ENCODE measurements at regions not wholly inside any gene's neighbourhood (a gene's known extent, or its start where the extent isn't known, plus 50 kb on each side); places are given as distances from the start of the nearest gene placed in this dataset.
"Not testable (repeated sequence)": the region's sequence is repeated elsewhere in the genome, so short reads cannot be mapped to it uniquely, and the experiment has no call there.

DNA sequence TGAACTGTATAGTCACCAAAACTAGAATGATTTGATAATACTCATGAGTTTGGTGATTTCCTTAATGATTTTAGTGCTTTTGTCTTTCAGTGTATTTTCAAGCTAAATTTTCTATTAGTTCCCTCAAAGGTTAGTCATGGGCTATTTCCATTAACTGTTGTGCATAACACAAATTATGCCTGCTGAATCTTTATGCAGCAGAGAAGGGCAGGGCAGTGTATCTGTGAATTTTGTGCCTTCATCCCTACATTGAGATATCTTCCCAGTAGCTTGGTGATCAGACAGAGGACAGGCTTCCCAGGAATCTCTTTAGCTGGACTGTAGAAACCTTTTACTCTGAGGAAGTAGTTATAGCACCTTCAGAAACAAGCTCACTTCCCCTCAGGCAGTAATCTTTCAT is 1036.9 kb downstream of the EFNA5 start:
- peaks cover 0 to 12% (median 4%) of the 10 kb centered on the region in 8 donors for H3K9me3 Mint-ChIP-seq
- no peak overlapping the region for H3K4me3 ChIP-seq (ENCODE audit: low read length in 2 of 2)
- H3K36me3 ChIP-seq (ENCODE audit: insufficient read depth, low read length), result no peaks in the 10 kb centered on the region
- no peak overlapping the region for H3K27ac ChIP-seq (ENCODE audit: low read depth, low read length)
- H3K27ac Mint-ChIP-seq, result no peak overlapping the region
- no peaks in the 10 kb centered on the region for H3K27me3 Mint-ChIP-seq
- POLR2A ChIA-PET (ENCODE audit: partially characterized antibody), result no interaction called here
- CTCF ChIA-PET (ENCODE audit: partially characterized antibody), result interaction anchor here (0.7 kb wide), 1 partner anchor 481 kb away, joined by 3 read pairs; no protein-coding TSS in a partner anchor
- no peaks in the 10 kb centered on the region for H3K27me3 ChIP-seq (ENCODE audit: insufficient read depth, low read length)
- no peak overlapping the region for H3K4me3 Mint-ChIP-seq
- H3K9me3 ChIP-seq (ENCODE audit: control insufficient read depth in 1 of 2, low read length in 2 of 2), result no peaks in the 10 kb centered on the region
- no peaks in the 10 kb centered on the region for H3K4me1 Mint-ChIP-seq
- intact Hi-C loops (cut with micrococcal nuclease), result no loop called here
- no peaks in the 10 kb centered on the region for H3K4me1 ChIP-seq (ENCODE audit: insufficient read depth, low read length)
- no peaks in the 10 kb centered on the region for H3K36me3 Mint-ChIP-seq
- no peak for DNase-seq

DNA sequence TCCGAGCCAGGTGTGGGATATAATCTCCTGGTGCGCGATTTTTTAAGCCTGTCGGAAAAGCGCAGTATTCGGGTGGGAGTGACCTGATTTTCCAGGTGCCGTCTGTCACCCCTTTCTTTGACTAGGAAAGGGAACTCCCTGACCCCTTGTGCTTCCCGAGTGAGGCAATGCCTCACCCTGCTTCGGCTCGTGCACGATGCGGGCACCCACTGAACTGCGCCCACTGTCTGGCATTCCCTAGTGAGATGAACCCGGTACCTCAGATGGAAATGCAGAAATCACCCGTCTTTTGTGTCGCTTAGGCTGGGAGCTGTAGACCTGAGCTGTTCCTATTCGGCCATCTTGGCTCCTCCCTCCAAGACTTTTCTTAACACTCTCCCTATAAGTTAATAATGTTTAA is 1042.3 kb downstream of the EFNA5 start:
- H3K36me3 ChIP-seq (ENCODE audit: insufficient read depth, low read length); intact Hi-C loops (cut with micrococcal nuclease); H3K9me3 ChIP-seq (ENCODE audit: control insufficient read depth in 1 of 2, low read length in 2 of 2); CTCF ChIA-PET (ENCODE audit: partially characterized antibody); H3K4me3 Mint-ChIP-seq; H3K4me1 ChIP-seq (ENCODE audit: insufficient read depth, low read length); H3K27me3 Mint-ChIP-seq; POLR2A ChIA-PET (ENCODE audit: partially characterized antibody); H3K27ac ChIP-seq (ENCODE audit: low read depth, low read length); H3K27ac Mint-ChIP-seq; H3K36me3 Mint-ChIP-seq; H3K4me3 ChIP-seq (ENCODE audit: low read length in 2 of 2); H3K27me3 ChIP-seq (ENCODE audit: insufficient read depth, low read length); DNase-seq; H3K4me1 Mint-ChIP-seq: not testable (repeated sequence)
- peaks cover 0 to 18% (median 5%) of the 10 kb centered on the region in 8 donors for H3K9me3 Mint-ChIP-seq

DNA sequence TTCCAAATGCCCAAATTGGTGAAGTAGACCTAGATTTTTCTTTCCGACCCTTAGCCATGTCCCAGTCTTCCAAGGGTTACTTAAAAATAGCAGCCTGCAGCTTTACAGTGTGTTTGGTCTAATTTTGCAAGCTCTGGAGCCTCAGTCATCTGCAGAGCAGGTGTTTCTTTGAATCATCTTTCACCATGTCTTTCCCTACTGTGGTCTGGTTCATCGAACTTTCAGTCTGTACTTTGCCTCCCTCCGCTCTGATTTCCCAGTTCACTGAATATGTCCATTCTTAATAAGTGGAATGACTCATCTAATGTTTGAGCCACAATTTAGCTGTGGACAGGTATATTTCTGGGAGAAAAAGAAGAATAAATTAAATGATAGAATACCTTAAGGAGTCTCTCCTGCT is 1060.7 kb downstream of the EFNA5 start:
- DNase-seq, result no peak
- Mint-ChIP-seq H3K27me3 (no peaks in the 10 kb centered on the region), H3K4me3 (no peak overlapping the region), H3K9me3 (peaks cover 0 to 9% (median 2%) of the 10 kb centered on the region in 8 donors), H3K4me1 (no peaks in the 10 kb centered on the region), H3K27ac (no peak overlapping the region), H3K36me3 (no peaks in the 10 kb centered on the region)
- Histone ChIP-seq H3K36me3 (ENCODE audit: insufficient read depth, low read length) (no peaks in the 10 kb centered on the region), H3K27ac (ENCODE audit: low read depth, low read length) (no peak overlapping the region), H3K4me1 (ENCODE audit: insufficient read depth, low read length) (no peaks in the 10 kb centered on the region), H3K4me3 (ENCODE audit: low read length in 2 of 2) (no peak overlapping the region), H3K9me3 (ENCODE audit: control insufficient read depth in 1 of 2, low read length in 2 of 2) (no peaks in the 10 kb centered on the region), H3K27me3 (ENCODE audit: insufficient read depth, low read length) (no peaks in the 10 kb centered on the region)
- intact Hi-C loops (cut with micrococcal nuclease), result no loop called here
- POLR2A ChIA-PET (ENCODE audit: partially characterized antibody), result no interaction called here
- CTCF ChIA-PET (ENCODE audit: partially characterized antibody), result no interaction called here

DNA sequence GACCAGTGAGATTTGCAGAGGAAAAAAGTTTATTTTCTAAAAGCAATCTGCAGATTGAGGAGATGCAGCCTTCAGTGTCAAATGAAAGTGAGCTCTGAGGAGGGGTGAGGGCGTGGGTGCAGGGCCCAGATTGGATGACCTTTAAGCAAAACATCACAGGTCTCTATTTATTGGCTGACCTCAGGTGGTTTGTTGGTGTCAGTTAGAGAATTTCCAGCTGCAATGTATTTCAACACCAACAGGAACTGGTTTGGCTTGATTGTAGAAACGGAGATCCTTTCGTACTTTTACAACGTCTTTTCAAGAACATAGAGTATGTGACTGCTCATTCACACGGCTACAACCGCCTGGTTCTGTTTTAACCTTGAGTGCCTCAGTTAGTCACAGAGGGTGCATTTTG is 1069.1 kb downstream of the EFNA5 start:
- Histone ChIP-seq H3K27me3 (ENCODE audit: insufficient read depth, low read length) (no peaks in the 10 kb centered on the region), H3K27ac (ENCODE audit: low read depth, low read length) (no peak overlapping the region), H3K9me3 (ENCODE audit: control insufficient read depth in 1 of 2, low read length in 2 of 2) (no peaks in the 10 kb centered on the region), H3K4me1 (ENCODE audit: insufficient read depth, low read length) (no peaks in the 10 kb centered on the region), H3K4me3 (ENCODE audit: low read length in 2 of 2) (no peak overlapping the region), H3K36me3 (ENCODE audit: insufficient read depth, low read length) (no peaks in the 10 kb centered on the region)
- H3K4me3 Mint-ChIP-seq, result no peak overlapping the region
- H3K4me1 Mint-ChIP-seq, result no peaks in the 10 kb centered on the region
- H3K9me3 Mint-ChIP-seq, result peaks cover 0 to 19% (median 4%) of the 10 kb centered on the region in 8 donors
- no peaks in the 10 kb centered on the region for H3K27me3 Mint-ChIP-seq
- intact Hi-C loops (cut with micrococcal nuclease), result no loop called here
- no peak overlapping the region for H3K27ac Mint-ChIP-seq
- POLR2A ChIA-PET (ENCODE audit: partially characterized antibody), result no interaction called here
- DNase-seq, result no peak
- H3K36me3 Mint-ChIP-seq, result no peaks in the 10 kb centered on the region
- CTCF ChIA-PET (ENCODE audit: partially characterized antibody), result no interaction called here

DNA sequence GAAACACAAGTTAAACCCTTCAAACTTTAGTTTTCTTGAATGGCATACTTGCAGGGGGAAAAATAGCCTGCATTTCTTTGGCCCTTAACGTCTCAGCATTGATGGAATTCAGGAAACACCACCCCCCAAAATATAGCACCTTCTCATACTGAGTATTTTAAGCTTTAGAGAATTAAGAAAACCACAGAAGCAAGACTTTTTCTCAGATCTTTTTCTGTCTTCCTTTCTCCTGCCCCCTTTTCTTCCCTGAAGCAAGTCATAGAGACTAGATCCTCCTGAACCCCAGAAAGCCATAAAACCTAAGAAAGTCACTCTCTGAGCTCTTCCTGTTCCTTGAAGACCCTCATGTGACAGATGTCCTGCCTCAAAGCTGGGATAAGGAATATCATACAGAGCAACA is 1069.9 kb downstream of the EFNA5 start:
- no peaks in the 10 kb centered on the region for H3K36me3 Mint-ChIP-seq
- no peak overlapping the region for H3K27ac Mint-ChIP-seq
- no peaks in the 10 kb centered on the region for H3K27me3 ChIP-seq (ENCODE audit: insufficient read depth, low read length)
- no peaks in the 10 kb centered on the region for H3K4me1 Mint-ChIP-seq
- no peaks in the 10 kb centered on the region for H3K27me3 Mint-ChIP-seq
- H3K9me3 Mint-ChIP-seq, result peaks cover 2 to 19% (median 4%) of the 10 kb centered on the region in 8 donors
- H3K36me3 ChIP-seq (ENCODE audit: insufficient read depth, low read length), result no peaks in the 10 kb centered on the region
- H3K27ac ChIP-seq (ENCODE audit: low read depth, low read length), result no peak overlapping the region
- H3K4me1 ChIP-seq (ENCODE audit: insufficient read depth, low read length), result no peaks in the 10 kb centered on the region
- H3K9me3 ChIP-seq (ENCODE audit: control insufficient read depth in 1 of 2, low read length in 2 of 2), result no peaks in the 10 kb centered on the region
- DNase-seq, result no peak
- no peak overlapping the region for H3K4me3 Mint-ChIP-seq
- intact Hi-C loops (cut with micrococcal nuclease), result no loop called here
- ChIA-PET CTCF (ENCODE audit: partially characterized antibody) (no interaction called here), POLR2A (ENCODE audit: partially characterized antibody) (no interaction called here)
- no peak overlapping the region for H3K4me3 ChIP-seq (ENCODE audit: low read length in 2 of 2)

DNA sequence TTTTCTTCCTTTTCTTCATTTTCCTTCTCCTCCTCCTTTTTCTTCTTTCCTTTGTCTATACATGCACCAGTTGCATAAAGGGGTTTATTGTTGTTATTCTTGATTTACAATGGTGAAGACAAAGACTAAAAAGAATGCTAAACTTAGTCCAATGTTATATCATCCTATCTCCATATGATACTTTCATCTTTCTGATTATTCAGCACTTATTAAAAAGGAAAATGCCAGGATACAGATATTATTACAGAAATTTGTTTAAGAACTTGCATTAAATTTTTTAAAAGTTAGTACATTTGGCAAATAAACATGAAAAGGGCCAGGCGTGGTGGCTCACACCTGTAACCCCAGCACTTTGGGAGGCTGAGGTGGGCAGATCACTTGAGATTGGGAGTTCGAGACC is 1074.9 kb downstream of the EFNA5 start:
- no peak for DNase-seq
- ChIA-PET POLR2A (ENCODE audit: partially characterized antibody) (no interaction called here), CTCF (ENCODE audit: partially characterized antibody) (no interaction called here)
- peaks cover 0 to 1% of the 10 kb centered on the region in 2 donors for H3K27me3 Mint-ChIP-seq
- Histone ChIP-seq H3K27me3 (ENCODE audit: insufficient read depth, low read length) (no peaks in the 10 kb centered on the region), H3K27ac (ENCODE audit: low read depth, low read length) (no peak overlapping the region), H3K36me3 (ENCODE audit: insufficient read depth, low read length) (no peaks in the 10 kb centered on the region), H3K4me3 (ENCODE audit: low read length in 2 of 2) (no peak overlapping the region), H3K4me1 (ENCODE audit: insufficient read depth, low read length) (no peaks in the 10 kb centered on the region), H3K9me3 (ENCODE audit: control insufficient read depth in 1 of 2, low read length in 2 of 2) (no peaks in the 10 kb centered on the region)
- H3K9me3 Mint-ChIP-seq, result peaks cover 0 to 10% (median 5%) of the 10 kb centered on the region in 8 donors
- H3K36me3 Mint-ChIP-seq, result no peaks in the 10 kb centered on the region
- no peaks in the 10 kb centered on the region for H3K4me1 Mint-ChIP-seq
- H3K27ac Mint-ChIP-seq, result no peak overlapping the region
- intact Hi-C loops (cut with micrococcal nuclease), result no loop called here
- no peak overlapping the region for H3K4me3 Mint-ChIP-seq

DNA sequence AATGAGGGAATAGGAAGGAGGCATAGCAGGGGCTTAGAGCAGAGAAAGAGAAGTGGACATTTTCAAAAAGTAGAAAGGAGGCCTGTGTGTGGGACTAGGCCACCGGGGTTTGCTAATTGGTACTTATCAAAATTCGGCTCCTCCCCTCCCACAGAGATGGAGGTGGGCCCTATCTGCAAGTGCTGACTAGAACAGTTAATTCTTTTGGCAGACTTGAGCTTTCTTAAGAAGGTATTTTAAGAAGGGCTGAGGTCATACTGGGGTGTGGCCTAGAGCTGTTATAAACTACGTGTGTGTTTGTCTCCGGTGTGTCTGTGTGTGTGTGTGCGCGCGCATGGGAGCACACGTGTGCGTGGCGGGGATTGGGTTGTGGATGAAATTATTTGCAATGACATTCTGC is 1086.5 kb downstream of the EFNA5 start:
- intact Hi-C loops (cut with micrococcal nuclease), result no loop called here
- DNase-seq, result no peak
- no peaks in the 10 kb centered on the region for H3K36me3 ChIP-seq (ENCODE audit: insufficient read depth, low read length)
- no peaks in the 10 kb centered on the region for H3K27me3 ChIP-seq (ENCODE audit: insufficient read depth, low read length)
- Mint-ChIP-seq H3K27me3 (no peaks in the 10 kb centered on the region), H3K4me1 (no peaks in the 10 kb centered on the region), H3K9me3 (peaks cover 0 to 5% (median 3%) of the 10 kb centered on the region in 8 donors), H3K4me3 (no peak overlapping the region), H3K27ac (no peak overlapping the region), H3K36me3 (no peaks in the 10 kb centered on the region)
- ChIA-PET POLR2A (ENCODE audit: partially characterized antibody) (no interaction called here), CTCF (ENCODE audit: partially characterized antibody) (no interaction called here)
- no peaks in the 10 kb centered on the region for H3K4me1 ChIP-seq (ENCODE audit: insufficient read depth, low read length)
- no peak overlapping the region for H3K27ac ChIP-seq (ENCODE audit: low read depth, low read length)
- no peak overlapping the region for H3K4me3 ChIP-seq (ENCODE audit: low read length in 2 of 2)
- no peaks in the 10 kb centered on the region for H3K9me3 ChIP-seq (ENCODE audit: control insufficient read depth in 1 of 2, low read length in 2 of 2)

DNA sequence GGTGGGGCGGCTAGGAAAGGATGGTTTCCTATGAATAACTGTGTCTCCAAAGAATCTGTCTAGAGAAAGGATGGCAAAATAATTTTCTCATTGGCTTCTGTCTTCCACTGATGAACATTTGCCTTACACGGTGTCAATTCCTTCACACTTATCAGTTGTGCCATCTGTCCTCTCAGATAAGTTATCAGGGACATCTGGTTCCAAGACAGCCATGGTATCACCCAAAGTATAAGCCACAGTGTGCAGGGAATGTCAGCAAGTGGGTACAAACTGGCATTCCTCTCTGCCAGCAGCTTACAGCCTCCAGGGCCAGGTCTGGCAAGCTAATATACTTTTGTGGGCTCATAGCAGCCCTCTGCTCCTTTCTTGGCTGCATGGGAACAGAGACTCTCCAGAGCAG is 1092.0 kb downstream of the EFNA5 start:
- H3K27ac ChIP-seq (ENCODE audit: low read depth, low read length), result no peak overlapping the region
- no peaks in the 10 kb centered on the region for H3K27me3 Mint-ChIP-seq
- no peak overlapping the region for H3K27ac Mint-ChIP-seq
- DNase-seq, result no peak
- H3K9me3 Mint-ChIP-seq, result peaks cover 0 to 10% (median 6%) of the 10 kb centered on the region in 8 donors
- intact Hi-C loops (cut with micrococcal nuclease), result no loop called here
- H3K4me1 Mint-ChIP-seq, result no peaks in the 10 kb centered on the region
- no peaks in the 10 kb centered on the region for H3K9me3 ChIP-seq (ENCODE audit: control insufficient read depth in 1 of 2, low read length in 2 of 2)
- no peaks in the 10 kb centered on the region for H3K27me3 ChIP-seq (ENCODE audit: insufficient read depth, low read length)
- ChIA-PET POLR2A (ENCODE audit: partially characterized antibody) (no interaction called here), CTCF (ENCODE audit: partially characterized antibody) (no interaction called here)
- no peak overlapping the region for H3K4me3 Mint-ChIP-seq
- H3K4me3 ChIP-seq (ENCODE audit: low read length in 2 of 2), result no peak overlapping the region
- H3K36me3 ChIP-seq (ENCODE audit: insufficient read depth, low read length), result no peaks in the 10 kb centered on the region
- H3K4me1 ChIP-seq (ENCODE audit: insufficient read depth, low read length), result no peaks in the 10 kb centered on the region
- no peaks in the 10 kb centered on the region for H3K36me3 Mint-ChIP-seq
